Activated CD4-positive, alpha-beta memory T cell treated with anti-CD3 and anti-CD28 coated beads, Interleukin-2, amount 10 ng/mL, durations not matched to agents 7 days and 5 days (primary cell): ENCODE measurements at regions not wholly inside any gene's neighbourhood (a gene's known extent, or its start where the extent isn't known, plus 50 kb on each side); places are given as distances from the start of the nearest gene placed in this dataset.

ENCODE experiments used
- CTCF ChIA-PET: fragments of 350-600 bp; sonication (Branson Sonifier 250); formaldehyde crosslinking; loops from one replicate; lab custom pipeline; 2021; ENCODE audit warnings: antibody characterized with exemption, inconsistent platforms; lab: Charles Lee
- POLR2A ChIA-PET: fragments of 350-600 bp; sonication (Branson Sonifier 250); formaldehyde crosslinking; loops from one replicate; lab custom pipeline; 2021; ENCODE audit warnings: antibody characterized with exemption; lab: Charles Lee
- DNase-seq: peaks from one replicate; pipeline ENCODE4 v3.0.0-alpha.2; 2020
- H3K27ac Mint-ChIP-seq: one replicate; pipeline ENCODE4 v1.8.0; 2021; ENCODE audit warnings: mild to moderate bottlenecking, mixed read lengths
- H3K27me3 Mint-ChIP-seq: one replicate; pipeline ENCODE4 v1.8.0; 2021; ENCODE audit warnings: mixed read lengths
- H3K36me3 Mint-ChIP-seq: one replicate; pipeline ENCODE4 v1.8.0; 2021; ENCODE audit warnings: low read depth, mixed read lengths
- H3K4me1 Mint-ChIP-seq: one replicate; pipeline ENCODE4 v1.8.0; 2021; ENCODE audit warnings: mixed read lengths
- H3K4me3 Mint-ChIP-seq: one replicate; pipeline ENCODE4 v1.8.0; 2021; ENCODE audit warnings: mild to moderate bottlenecking, mixed read lengths
- H3K9me3 Mint-ChIP-seq: one replicate; pipeline ENCODE4 v1.8.0; 2021; ENCODE audit warnings: mixed read lengths

DNA sequence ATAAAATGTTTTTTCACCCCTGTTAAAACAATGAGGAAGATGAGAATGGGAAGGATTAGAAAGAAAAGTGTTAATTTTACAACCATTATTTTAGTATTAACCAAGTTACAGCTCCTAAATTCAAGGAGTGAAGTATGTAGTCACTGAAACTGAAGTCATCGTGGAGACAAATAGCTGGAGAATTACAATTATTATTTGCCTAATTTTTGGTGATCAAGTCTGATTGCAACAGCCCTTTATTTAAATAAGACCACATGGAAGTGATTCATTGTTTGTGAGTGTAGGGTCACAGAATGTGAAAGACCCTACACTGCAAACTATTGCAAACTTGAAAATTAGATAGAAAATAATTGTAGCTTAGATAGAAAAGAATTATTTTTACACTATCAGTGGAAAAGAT, 292.4 kb downstream of the CENPW start:
- Mint-ChIP-seq H3K36me3 (no peaks in the 10 kb centered on the region), H3K27me3 (no peaks in the 10 kb centered on the region), H3K27ac (no peak overlapping the region), H3K9me3 (no peaks in the 10 kb centered on the region), H3K4me3 (no peak overlapping the region), H3K4me1 (no peaks in the 10 kb centered on the region)
- CTCF ChIA-PET, result no interaction called here
- POLR2A ChIA-PET, result no interaction called here
- DNase-seq, result no peak

DNA sequence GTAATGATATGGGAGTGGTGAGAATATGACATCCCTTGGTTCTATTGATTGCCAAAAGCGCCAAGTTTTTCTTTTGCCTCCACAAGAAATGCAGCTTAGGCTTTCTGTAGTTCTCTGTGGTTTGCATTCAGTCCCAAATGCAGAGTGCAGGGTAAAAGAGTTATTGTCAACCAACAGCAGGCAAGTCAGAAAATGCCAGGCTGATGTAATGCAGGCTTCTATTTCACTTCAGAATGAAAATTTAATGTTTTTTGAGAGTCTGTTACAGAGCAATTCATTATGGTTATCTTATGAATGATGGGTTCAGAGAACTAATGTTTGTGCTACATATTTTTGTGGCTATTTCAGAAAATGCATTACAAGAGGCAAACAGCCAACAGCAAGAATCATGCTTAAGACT, 293.5 kb downstream of the CENPW start:
- no peaks in the 10 kb centered on the region for H3K4me1 Mint-ChIP-seq
- H3K4me3 Mint-ChIP-seq, result no peak overlapping the region
- CTCF ChIA-PET, result no interaction called here
- no peak overlapping the region for H3K27ac Mint-ChIP-seq
- H3K36me3 Mint-ChIP-seq, result no peaks in the 10 kb centered on the region
- no peaks in the 10 kb centered on the region for H3K27me3 Mint-ChIP-seq
- POLR2A ChIA-PET, result no interaction called here
- no peak for DNase-seq
- H3K9me3 Mint-ChIP-seq, result no peaks in the 10 kb centered on the region

DNA sequence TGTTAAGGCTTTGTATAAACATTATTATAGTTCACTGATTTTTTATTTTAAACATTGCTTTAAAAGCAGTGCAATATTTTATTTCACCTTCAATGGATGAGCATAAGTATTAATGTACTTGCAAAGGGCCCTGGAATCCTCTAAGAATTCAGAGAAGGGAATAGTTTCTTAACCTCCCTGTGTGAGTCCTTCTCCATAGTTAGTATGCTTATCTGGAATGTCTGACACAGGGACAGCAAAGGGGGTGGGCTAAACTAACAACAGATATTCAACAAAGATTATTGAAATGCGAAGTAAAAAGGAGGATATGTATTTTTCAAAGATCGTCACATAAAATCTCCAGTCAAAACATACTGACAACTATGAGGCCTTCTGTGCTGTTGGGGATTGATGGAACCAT, 300.4 kb downstream of the CENPW start:
- Mint-ChIP-seq H3K9me3 (no peaks in the 10 kb centered on the region), H3K4me3 (no peak overlapping the region), H3K4me1 (no peaks in the 10 kb centered on the region), H3K27ac (no peak overlapping the region), H3K36me3 (no peaks in the 10 kb centered on the region), H3K27me3 (no peaks in the 10 kb centered on the region)
- POLR2A ChIA-PET, result no interaction called here
- CTCF ChIA-PET, result interaction anchor here (0.7 kb wide), 1 partner anchor 22 kb away, joined by 3 read pairs; no protein-coding TSS in a partner anchor
- DNase-seq, result no peak

DNA sequence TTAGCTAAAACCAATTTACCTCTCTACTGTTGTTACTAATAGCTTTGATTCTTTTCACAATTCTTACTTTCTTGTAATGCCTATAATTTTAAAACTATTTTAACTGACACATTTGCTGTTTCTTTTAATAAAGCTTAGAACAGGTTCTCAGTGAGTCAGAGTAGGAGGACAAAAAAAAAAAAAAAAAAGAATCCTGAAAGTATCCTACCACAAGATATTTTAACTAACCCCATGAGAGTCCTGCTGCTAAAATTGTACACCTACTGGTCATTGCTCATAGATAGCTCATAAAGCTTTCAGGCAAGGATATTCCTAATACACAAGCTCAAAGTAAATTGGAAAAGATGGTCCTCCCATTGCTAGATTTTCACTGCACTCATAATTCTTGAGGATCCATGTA, 301.0 kb downstream of the CENPW start:
- Mint-ChIP-seq H3K9me3 (no peaks in the 10 kb centered on the region), H3K27me3 (no peaks in the 10 kb centered on the region), H3K4me3 (no peak overlapping the region), H3K36me3 (no peaks in the 10 kb centered on the region), H3K27ac (no peak overlapping the region), H3K4me1 (no peaks in the 10 kb centered on the region)
- ChIA-PET POLR2A (no interaction called here), CTCF (interaction anchor here (0.7 kb wide), 1 partner anchor 23 kb away, joined by 3 read pairs; no protein-coding TSS in a partner anchor)
- DNase-seq, result no peak

DNA sequence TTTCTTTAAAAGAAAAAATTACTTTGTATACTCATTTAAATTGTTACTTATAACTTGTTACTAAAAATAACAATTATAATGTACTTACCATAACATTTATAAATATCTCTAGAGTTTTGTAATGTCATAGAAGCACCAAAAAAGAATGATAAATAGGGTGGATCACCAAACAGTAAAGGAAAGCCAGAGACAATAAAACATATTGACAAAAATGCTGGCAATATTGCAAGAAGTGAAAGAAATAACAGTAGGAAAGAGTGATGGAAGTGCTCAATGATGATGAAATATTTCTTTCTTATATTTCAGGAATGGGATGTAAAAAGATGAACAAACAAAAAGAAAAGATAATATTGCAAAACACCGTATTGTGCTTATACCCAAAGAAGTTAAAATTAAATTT, 301.7 kb downstream of the CENPW start:
- ChIA-PET CTCF (no interaction called here), POLR2A (no interaction called here)
- H3K4me3 Mint-ChIP-seq, result no peak overlapping the region
- no peaks in the 10 kb centered on the region for H3K36me3 Mint-ChIP-seq
- no peaks in the 10 kb centered on the region for H3K9me3 Mint-ChIP-seq
- H3K27ac Mint-ChIP-seq, result no peak overlapping the region
- DNase-seq, result no peak
- no peaks in the 10 kb centered on the region for H3K27me3 Mint-ChIP-seq
- no peaks in the 10 kb centered on the region for H3K4me1 Mint-ChIP-seq

DNA sequence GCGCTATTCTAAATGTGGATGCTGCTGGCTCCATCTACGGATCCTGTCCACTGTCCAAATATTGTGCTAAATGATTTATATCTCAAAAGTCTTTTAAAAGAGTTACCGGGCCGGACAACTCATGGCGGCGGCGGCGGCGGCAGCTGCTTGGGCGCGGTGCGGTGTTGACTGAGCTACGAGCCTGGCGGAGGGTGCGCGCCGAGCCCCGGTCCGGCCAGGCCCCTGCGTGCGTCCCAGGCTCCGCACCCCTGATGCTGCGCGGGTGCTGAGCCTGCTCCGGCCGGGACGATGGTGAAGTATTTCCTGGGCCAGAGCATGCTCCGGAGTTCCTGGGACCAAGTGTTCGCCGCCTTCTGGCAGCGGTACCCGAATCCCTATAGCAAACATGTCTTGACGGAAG, 303.4 kb downstream of the CENPW start:
- Mint-ChIP-seq H3K27ac (no peak overlapping the region), H3K4me3 (no peak overlapping the region), H3K27me3 (no peaks in the 10 kb centered on the region), H3K4me1 (no peaks in the 10 kb centered on the region), H3K9me3 (no peaks in the 10 kb centered on the region), H3K36me3 (no peaks in the 10 kb centered on the region)
- CTCF ChIA-PET, result no interaction called here
- POLR2A ChIA-PET, result no interaction called here
- DNase-seq, result no peak

DNA sequence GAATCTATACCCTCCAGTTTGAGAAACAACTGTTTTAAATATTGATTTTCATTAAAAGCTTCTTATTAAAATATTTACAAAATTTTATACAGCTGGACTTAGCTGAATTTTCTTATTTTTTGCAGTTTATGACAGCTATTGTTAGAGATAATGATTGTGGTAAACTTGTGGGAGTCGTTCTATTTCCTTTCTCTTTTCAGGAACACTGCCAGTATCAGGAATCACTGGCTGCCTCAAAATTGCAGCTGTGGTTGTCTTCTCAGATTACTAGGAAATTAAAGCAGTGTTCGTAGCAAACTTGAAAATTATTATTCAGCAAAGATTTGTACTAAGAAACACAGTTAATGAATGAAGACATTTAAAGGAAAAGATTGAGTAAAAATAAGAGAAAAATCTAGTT, 311.0 kb downstream of the CENPW start:
- Mint-ChIP-seq H3K4me3 (no peak overlapping the region), H3K27ac (no peak overlapping the region), H3K36me3 (no peaks in the 10 kb centered on the region), H3K9me3 (peaks cover 8% of the 10 kb centered on the region), H3K4me1 (no peaks in the 10 kb centered on the region), H3K27me3 (no peaks in the 10 kb centered on the region)
- POLR2A ChIA-PET, result no interaction called here
- CTCF ChIA-PET, result no interaction called here
- DNase-seq, result no peak

DNA sequence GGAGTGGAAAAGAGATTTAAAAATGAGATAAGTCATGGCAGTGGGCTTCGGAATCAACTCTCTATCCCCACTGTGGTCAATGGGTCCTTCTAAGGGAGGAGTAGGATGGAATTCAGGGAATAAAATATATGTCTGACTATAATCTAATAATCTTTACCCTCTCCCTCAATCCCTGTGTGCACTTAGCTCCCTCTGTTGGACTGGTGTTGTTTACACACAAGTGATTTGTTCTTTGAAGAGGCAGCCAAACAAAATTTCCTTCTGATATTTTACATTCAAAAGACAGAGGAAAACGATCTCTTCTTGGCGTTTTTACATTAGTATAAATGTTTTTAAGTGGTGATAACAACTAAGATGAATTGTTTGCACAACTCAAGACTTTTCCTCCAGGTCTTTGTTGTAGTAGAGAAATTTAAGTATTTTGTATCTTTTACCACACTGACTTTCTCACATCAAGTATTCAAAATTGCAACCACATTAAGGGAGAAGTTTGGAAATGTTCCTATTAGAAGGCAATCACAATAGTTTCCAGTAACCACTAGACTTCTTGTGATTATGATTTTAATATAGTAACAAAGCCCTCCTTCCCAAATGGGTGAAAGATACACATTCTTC, 317.8 kb downstream of the CENPW start:
- ChIA-PET POLR2A (no interaction called here), CTCF (no interaction called here)
- Mint-ChIP-seq H3K4me1 (no peaks in the 10 kb centered on the region), H3K9me3 (peaks cover 8% of the 10 kb centered on the region), H3K27ac (no peak overlapping the region), H3K27me3 (no peaks in the 10 kb centered on the region), H3K36me3 (no peaks in the 10 kb centered on the region), H3K4me3 (no peak overlapping the region)
- no peak for DNase-seq

DNA sequence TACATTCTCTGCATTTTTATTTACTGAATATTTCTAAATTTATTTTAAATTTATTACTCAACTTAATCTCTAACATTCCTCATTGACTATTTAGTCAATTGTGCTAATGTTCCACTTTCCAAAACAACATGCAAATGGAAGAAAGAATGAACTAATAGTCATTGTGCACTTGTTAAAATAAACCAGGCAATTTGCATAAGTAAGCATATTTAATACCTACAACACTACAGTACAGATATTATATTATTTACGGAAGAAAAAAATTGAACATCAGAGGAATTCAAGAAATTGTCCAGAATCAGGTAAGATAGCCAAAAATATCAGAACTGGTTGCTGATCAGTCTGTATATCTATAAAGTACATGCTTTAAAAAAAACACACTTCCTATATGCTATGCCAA, 320.5 kb downstream of the CENPW start:
- CTCF ChIA-PET, result no interaction called here
- Mint-ChIP-seq H3K27me3 (no peaks in the 10 kb centered on the region), H3K4me3 (no peak overlapping the region), H3K4me1 (no peaks in the 10 kb centered on the region), H3K9me3 (peaks cover 3% of the 10 kb centered on the region), H3K27ac (no peak overlapping the region), H3K36me3 (no peaks in the 10 kb centered on the region)
- POLR2A ChIA-PET, result no interaction called here
- no peak for DNase-seq

DNA sequence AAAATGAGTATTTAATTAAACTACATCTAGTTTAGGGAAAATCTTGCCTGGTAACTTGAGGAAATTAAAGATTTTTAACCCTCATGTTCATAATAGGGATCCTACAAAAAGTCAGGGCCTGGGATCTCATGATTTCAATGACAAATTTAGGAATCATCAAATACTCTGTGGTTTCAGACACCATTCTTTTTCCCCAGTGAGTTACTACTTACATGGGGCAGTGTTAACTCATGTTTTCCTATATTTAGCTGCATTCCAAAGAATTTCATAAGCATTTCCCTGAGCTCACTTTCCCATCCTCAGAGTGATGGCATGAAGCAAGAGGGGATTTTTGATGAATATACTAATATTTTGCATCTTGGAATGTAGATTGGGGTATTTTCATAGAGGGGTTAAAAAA, 321.7 kb downstream of the CENPW start:
- Mint-ChIP-seq H3K27ac (no peak overlapping the region), H3K9me3 (no peaks in the 10 kb centered on the region), H3K27me3 (no peaks in the 10 kb centered on the region), H3K4me3 (no peak overlapping the region), H3K36me3 (no peaks in the 10 kb centered on the region), H3K4me1 (no peaks in the 10 kb centered on the region)
- CTCF ChIA-PET, result no interaction called here
- POLR2A ChIA-PET, result no interaction called here
- no peak for DNase-seq

DNA sequence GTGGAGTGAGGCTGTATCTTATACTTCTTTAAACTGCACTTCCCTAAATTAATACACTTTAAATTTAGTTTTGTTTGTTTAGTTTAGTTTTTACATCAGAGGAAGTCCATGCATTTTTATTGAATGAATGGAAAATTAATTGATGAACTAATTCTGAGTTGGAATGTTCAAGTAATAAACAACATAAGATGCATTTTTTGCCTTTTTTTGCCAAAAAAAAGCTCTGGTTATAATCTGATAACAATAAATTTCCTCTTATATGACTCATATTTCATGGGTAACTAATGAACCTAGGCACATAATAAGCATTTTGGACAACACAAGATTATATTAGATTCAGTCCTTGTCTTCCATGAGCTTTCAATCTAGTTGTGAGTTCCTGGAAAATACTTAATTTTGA, 323.1 kb downstream of the CENPW start:
- H3K36me3 Mint-ChIP-seq, result no peaks in the 10 kb centered on the region
- ChIA-PET POLR2A (no interaction called here), CTCF (no interaction called here)
- no peaks in the 10 kb centered on the region for H3K27me3 Mint-ChIP-seq
- H3K9me3 Mint-ChIP-seq, result no peaks in the 10 kb centered on the region
- no peak overlapping the region for H3K4me3 Mint-ChIP-seq
- no peak for DNase-seq
- H3K27ac Mint-ChIP-seq, result no peak overlapping the region
- no peaks in the 10 kb centered on the region for H3K4me1 Mint-ChIP-seq

DNA sequence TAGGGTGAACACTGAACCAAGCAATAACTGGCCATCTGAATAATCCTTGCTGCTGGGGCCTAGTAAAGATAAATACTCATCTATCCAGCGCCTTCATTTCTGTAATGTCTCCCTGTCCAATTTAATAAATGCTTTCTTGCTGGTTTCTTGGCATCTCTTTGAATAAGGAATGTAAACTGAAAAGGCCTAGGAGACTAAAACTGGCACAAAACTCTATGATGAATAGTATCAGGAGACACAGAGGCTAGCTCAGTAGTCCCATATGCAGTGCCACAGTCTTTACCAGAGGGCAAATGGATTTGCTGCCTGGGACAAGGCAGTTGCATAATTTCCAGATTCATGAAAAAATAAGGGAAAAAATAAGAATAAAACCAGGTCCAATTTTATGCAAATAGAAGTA, 324.4 kb downstream of the CENPW start:
- Mint-ChIP-seq H3K4me3 (no peak overlapping the region), H3K4me1 (no peaks in the 10 kb centered on the region), H3K9me3 (no peaks in the 10 kb centered on the region), H3K27me3 (no peaks in the 10 kb centered on the region), H3K36me3 (no peaks in the 10 kb centered on the region), H3K27ac (no peak overlapping the region)
- no peak for DNase-seq
- ChIA-PET POLR2A (no interaction called here), CTCF (no interaction called here)

DNA sequence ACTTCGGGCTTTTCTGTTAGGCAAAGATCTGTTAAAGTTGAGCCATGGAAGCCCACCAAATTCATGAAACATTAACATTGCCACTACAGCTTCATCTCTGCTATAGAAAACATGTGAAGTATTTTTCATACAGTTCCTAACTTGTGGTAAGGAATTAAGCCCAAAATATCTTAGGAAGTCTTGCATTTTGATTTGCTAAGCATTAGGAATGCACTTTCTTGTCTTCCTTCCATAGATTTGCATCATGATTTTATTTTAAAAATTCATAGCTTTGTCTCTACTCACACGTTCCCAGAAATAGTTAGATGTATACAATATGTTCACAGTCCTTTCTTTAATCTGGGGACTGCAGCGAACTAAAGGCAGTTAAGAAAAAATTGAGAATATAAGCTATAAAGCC, 325.6 kb downstream of the CENPW start:
- Mint-ChIP-seq H3K4me1 (no peaks in the 10 kb centered on the region), H3K4me3 (no peak overlapping the region), H3K27ac (no peak overlapping the region), H3K27me3 (no peaks in the 10 kb centered on the region), H3K36me3 (no peaks in the 10 kb centered on the region), H3K9me3 (no peaks in the 10 kb centered on the region)
- ChIA-PET CTCF (no interaction called here), POLR2A (no interaction called here)
- DNase-seq, result no peak

DNA sequence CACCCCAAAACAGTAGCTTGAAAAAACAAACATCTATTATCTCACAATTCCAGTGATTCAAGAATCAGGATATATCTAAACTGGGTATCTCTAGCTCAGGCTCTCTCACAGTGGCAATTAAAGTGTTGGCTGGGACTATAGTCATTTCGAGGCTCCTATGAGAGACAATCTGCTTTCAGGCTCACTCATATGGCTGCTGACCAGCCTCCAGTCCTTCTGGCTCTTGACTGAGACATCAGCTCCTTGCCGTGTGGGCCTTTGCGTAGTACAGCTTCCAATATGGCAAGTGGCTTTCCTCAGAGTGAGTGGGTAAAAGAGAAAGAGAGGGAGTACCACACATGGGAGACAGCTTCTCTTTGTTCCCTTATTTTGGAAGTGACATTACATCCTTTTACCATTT, 327.2 kb downstream of the CENPW start:
- H3K36me3 Mint-ChIP-seq, result no peaks in the 10 kb centered on the region
- DNase-seq, result no peak
- no peak overlapping the region for H3K27ac Mint-ChIP-seq
- no peaks in the 10 kb centered on the region for H3K9me3 Mint-ChIP-seq
- H3K27me3 Mint-ChIP-seq, result no peaks in the 10 kb centered on the region
- POLR2A ChIA-PET, result no interaction called here
- no peak overlapping the region for H3K4me3 Mint-ChIP-seq
- CTCF ChIA-PET, result no interaction called here
- no peaks in the 10 kb centered on the region for H3K4me1 Mint-ChIP-seq
